ENCODE measurements at regions not wholly inside any gene's neighbourhood (a gene's known extent, or its start where the extent isn't known, plus 50 kb on each side); places are given as distances from the start of the nearest gene placed in this dataset.
"Not testable (repeated sequence)": the region's sequence is repeated elsewhere in the genome, so short reads cannot be mapped to it uniquely, and the experiment has no call there.

DNA sequence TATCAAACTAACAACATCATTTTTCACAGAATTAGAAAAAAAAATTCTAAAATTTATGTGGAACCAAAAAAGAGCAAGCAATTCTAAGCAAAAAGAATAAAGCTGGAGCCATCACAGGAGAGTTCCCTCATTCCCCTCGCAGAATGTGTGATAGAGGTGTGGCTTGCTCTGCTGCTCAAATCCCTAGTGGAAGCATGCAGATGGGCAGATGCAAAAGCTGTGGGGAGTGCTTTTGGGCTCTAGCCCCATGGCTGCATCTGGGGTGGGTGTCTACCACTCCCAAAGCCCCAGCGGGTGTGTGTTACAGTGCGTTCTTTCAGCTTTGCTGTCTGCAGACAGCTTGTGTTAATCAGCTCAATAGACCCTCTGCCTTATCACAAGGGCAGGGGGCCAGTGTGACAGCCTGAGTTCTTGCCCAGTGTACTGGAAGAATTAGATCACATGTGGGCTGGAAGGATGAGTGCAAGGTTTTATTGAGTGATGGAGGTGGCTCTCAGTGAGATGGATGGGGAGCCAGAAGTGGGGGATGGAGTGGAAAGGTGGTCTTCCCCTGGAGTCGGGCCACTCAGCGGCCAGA is 575.9 kb upstream of the LRRN3 start:
- DNase-seq: not testable (repeated sequence)

- no peak for DNase-seq
Observed at GRCh38 chr7:110519851-110520250, 571.1 kb upstream of the LRRN3 start.

DNA sequence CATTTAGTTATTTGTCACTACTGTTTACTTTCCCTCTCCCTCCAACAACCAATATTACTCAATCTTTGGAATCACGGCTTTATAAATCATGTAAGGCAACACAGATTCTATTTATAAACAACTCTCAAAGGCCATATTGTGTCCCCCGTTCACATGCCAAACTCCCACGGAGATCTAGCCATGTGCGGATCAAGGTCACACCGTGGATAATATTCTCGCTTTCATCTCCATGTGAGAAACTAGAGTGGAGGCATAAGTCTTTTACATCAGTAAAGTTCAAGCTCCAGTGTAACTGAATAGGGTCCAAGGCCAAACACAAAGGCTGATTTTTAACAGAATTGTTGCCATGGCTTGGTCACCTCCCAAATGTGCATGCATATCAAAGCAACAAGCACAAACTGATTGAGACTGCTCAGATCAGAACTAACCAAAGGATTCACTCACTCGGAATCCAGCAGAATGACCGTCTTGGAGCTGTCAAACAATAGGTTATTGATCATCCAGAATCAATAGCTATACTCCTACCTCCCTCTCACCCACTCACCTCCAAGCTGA is 569.5 kb upstream of the LRRN3 start:
- no peak for DNase-seq

DNA sequence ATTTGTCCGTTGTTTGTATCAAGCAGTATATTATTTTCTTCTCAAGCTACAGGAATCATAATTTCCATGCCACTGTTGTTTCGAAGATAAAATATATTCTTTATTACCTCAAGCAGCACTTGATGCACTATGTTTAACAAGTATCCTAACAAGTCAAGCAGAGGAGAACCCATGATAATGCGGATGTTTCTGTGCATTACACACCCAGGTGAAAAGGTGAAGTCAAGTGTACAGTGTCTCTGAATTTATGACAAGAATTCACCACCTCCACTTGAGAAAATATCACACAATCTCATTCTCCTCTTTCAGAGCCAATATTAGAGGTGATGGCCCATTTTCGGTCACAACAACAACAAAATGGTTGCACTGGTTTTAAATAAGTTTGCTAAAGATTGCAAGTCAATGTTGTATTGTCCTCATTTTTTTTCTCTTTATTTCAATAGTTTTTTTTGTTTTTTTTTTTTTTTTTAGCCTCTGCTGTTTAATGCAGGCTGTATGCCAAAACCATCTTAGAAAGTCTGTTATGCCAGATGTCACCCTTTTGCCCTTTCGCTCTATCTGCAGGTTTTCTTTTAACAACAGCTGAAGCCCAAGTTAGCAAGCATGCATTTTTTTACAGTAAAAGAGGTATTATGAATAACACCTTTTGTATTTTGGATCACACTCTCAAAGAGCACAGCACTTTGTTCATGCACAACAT is 568.7 kb upstream of the LRRN3 start:
- DNase-seq: no peak

DNA sequence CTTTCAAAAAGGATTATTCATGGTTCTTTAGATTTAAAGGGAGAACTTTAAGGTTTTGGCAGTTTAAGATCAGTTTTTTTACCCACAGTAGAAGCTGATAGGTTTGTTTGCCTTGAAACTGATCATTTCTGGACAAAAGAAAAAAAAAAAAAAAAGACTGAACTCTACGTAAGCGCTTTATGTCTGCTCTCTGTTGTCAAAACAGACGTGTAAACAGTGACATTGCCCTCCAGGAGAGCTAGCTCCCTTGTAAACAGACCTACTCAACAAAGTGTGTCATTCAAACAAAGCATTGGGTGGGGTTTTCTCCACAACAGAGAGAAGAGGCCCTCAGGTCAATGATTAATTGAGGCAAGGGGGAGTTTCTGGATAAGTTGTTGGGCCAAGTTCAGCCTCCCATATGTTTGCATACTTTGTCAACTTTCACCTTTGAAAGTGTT is 568.1 kb upstream of the LRRN3 start:
- DNase-seq: peak; percentile 26

DNA sequence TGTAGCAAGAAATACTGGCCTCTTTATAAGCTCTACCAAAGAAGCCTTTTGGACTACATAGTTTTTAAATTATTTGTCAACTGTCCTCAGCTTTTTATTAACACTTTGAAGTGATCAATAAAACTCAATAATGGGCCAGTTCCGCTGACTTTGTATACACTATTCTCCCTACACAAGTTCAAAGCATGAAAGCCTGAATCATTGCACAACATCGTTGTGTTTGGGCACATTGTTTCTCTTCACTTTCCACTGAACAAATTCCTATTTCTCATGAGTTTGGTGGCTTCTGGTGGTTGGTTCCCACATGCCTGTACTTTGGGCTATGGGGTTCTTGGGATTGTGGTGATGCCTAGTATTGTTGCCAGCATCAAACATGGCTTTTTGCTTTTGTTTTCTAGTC is 561.8 kb upstream of the LRRN3 start:
- DNase-seq: no peak

- no peak for DNase-seq
Observed at GRCh38 chr7:110531186-110531585, 559.7 kb upstream of the LRRN3 start.

- no peak for DNase-seq
Observed at GRCh38 chr7:110534241-110534931, 556.5 kb upstream of the LRRN3 start.

DNA sequence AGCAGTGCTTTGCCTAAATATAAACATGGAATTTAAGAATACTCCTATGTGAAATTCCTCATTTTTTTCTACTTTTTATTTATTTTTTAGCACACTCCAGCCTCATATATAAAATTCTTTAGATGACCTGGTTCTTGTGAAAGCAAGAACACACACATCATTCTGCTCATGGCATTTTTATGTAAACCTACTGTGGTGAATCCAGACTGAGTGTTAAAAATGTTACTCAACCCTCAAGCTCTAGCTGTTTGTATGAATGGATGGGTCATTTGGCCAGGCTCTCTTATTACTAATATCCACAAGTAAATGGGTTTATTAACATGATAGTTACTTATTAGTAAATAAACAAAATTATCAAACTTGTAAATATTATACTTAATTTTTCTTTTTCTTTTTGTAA is 551.7 kb upstream of the LRRN3 start:
- no peak for DNase-seq

DNA sequence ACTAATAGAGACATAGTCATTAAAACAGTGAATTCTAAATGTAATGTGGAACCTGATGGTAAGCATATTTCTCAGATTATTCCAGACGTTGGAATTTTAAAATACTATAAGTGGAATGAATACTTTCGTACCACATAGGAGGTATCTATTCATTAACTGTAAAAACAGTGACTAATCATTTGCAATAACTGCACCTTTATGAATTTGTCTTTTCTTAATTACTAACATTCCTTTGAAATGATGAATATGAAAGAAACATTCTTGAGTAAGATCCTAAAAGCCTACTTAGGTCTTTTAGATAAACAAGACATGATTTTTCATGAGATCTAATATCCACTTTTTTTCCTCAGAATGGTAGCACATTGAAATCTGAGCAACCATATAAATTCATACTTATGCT is 549.0 kb upstream of the LRRN3 start:
- no peak for DNase-seq

GRCh38 chr7:110544194-110544593 is 546.7 kb upstream of the LRRN3 start:
- DNase-seq: no peak

- DNase-seq: no peak
Observed at GRCh38 chr7:110548372-110548771, 542.6 kb upstream of the LRRN3 start.

DNA sequence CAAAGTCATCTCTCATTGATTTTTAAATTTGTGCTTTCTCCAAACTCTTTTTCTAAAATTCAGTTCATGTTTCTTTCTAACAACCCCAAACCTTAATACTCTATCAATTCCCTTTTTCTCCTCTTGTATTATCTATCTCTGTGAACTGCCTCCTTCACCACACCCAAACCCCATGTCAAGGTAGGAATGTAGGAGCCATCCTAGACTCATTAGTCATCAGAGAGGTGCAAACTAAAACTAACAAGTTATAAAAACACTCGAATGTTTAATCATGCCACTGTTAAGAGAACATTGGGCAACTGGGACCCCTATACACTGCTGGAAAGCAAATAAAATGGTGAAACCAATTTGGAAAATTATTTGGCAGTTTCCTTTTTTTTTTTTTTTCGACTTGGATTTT is 533.8 kb upstream of the LRRN3 start:
- DNase-seq: no peak

GRCh38 chr7:110563286-110563685 is 527.6 kb upstream of the LRRN3 start:
- DNase-seq: not testable (repeated sequence)

DNA sequence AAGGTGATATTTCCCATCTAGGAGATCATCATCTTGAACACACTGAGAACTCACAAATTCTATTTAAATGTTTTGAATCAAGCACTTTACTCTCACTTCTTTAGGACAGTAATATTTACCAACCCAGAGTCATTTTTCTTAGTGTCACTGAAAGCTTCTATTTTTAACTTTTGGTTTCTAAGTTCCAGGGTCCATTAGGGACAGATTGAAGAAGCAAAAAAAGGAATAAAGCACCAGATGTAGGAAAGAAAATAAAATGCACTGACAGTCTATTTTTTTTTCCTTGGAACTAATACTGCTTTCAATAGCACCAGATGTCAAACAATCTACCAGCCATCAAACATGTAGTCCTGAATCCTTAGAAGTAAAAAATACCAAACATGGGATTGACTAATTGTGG is 526.7 kb upstream of the LRRN3 start:
- no peak for DNase-seq

DNA sequence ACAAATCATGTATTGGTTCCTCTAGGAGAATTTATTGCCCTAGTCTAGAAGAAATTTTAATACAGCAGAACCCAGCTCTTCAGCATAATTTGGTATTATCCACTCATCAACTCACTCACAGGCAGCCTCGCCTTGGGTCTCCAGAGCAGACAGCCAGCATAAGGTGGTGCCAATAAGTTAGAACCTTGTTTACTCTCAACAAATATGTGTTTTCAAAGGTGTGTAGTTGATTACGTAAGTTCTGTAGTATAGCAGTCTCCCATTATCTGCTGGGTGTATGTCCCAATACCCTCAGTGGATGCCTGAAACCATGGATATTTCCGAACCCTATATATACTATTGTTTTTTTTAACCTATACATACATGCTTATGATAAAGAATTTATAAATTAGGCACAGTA is 522.5 kb upstream of the LRRN3 start:
- no peak for DNase-seq

DNA sequence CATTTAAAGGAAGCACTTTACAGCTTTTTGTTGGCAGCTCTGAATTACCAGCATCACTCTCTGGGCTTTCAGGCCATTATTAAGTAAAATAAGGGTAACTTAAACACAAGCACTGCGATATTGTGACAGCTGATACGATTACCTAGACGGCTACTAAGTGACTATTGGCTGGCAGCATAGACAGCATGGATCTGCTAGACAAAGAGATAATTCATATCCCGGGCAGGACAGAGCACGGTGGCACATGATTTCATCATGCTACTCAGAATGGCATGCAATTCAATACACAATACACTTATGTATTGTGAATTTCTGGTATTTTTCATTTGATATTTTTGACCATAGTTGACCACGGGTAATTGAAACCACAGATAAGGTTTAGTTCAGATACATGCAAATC is 522.0 kb upstream of the LRRN3 start:
- no peak for DNase-seq

GRCh38 chr7:110569486-110570205 is 521.3 kb upstream of the LRRN3 start:
- DNase-seq: no peak

DNA sequence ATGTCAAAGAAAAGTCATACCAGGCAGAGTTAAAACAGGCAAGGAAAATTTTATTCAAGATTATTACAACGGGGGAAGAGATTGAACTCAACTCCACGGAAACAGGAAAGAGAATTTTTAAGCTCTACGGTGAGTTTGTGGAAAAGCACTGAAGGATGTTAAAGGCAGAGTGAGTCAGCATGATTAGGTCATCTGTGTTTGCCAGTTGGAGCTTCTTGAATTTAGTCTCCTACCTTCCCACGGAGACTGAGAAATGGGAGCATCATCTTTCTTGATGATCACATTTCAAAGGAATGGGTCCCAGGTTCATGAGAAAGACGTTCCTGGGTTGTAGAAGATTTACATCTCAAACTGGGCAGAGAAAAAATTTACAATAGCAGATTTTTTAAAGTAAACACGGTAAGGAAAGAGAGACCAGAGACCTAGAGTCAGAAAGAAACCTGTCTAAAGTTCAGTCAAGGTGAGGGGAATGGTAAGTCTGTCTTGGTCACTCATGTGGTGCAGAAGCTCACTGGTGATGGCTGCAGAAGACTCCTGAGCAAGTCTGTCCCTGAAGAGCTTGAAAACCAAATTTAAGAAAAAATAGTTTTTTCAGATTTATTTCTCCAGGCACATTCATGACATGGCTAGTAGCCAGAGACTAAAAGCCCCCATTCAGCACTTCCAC is 516.9 kb upstream of the LRRN3 start:
- DNase-seq: no peak

DNA sequence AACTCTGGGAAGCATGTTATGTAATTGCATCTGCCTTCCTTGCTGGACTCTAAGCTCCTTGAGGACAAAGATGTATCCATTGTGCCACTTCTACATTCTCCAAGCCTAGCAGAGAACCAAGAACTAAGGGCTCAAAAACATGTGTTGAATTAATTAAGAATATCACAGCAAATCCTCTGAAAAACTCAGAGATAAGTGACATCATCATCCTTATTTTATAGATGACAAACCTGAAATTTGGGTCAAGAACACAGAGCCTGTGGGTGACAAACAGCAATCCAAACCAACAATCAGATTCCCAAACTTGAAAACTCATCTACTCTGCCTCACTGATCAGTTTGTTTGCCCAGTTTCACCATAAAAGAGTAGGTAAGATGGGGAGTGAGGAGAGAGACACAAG is 503.6 kb upstream of the LRRN3 start:
- no peak for DNase-seq

DNA sequence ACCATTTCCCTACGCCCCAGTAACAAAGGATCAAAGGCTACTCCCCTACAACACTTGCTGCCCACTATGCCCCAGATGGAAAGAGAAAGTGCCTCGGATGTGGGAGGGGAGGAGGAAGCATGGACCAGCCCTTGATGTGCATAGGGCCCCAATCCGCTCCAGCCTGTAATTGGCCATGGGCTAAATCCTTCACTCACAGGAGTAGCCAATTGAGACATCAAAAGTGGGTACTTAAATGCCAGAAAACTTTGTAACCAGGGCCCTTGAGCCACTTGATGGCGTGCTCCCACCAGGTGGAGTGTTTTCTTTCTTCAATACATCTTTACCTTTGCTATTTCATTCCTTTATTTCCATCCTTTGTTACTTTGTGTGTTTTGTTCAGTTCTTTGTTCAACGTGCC is 500.5 kb upstream of the LRRN3 start:
- no peak for DNase-seq

- no peak for DNase-seq
Observed at GRCh38 chr7:110591341-110591740, 499.6 kb upstream of the LRRN3 start.

Measured in right kidney (tissue), 1 donor.